HEK293 (cell line): ENCODE measurements at regions not wholly inside any gene's neighbourhood (a gene's known extent, or its start where the extent isn't known, plus 50 kb on each side); places are given as distances from the start of the nearest gene placed in this dataset.

Experiments
- CTCF ChIA-PET: fragments of 350-600 bp; formaldehyde crosslinking; extraction: SDS; loops from one replicate; lab custom pipeline; 2021; ENCODE audit warnings: antibody characterized with exemption; lab: Yijun Ruan, JAX
- POLR2A ChIA-PET: fragments of 300-600 bp; formaldehyde crosslinking; extraction: SDS; loops from one replicate; lab custom pipeline; 2020; ENCODE audit warnings: antibody characterized with exemption, inconsistent platforms; lab: Yijun Ruan, JAX
- H3K27ac ChIP-seq: fragments of 200-500 bp; sonication (Bioruptor generic); 2 replicates; pipeline ENCODE4 v1.5.1; 2014; ENCODE audit warnings: low read depth, low read length, control low read depth, inconsistent platforms; ENCODE audit errors: extremely low read depth
- H3K36me3 ChIP-seq, 2 experiments: fragments of 200-500 bp in 1 of 2; sonication (Bioruptor generic) in 1 of 2; 1 replicate in 1 of 2; 2 replicates in 1 of 2; pipeline ENCODE4 v1.5.1; 2014 to 2017; ENCODE audit warnings: inconsistent platforms in 2 of 2, low read length in 2 of 2; ENCODE audit not compliant: control insufficient read depth in 2 of 2, insufficient read depth in 1 of 2
- H3K4me1 ChIP-seq: fragments of 200-500 bp; sonication (Bioruptor generic); 2 replicates; pipeline ENCODE4 v1.5.1; 2014; ENCODE audit warnings: mild to moderate bottlenecking, low read length, inconsistent platforms; ENCODE audit not compliant: control insufficient read depth, insufficient read depth
- H3K4me3 ChIP-seq: 2 replicates; pipeline ENCODE4 v1.5.1; 2011; ENCODE audit warnings: low read depth, mild to moderate bottlenecking, control low read depth, low read length, moderate library complexity
- H3K9me3 ChIP-seq: fragments of 200-500 bp; sonication (Bioruptor generic); 2 replicates; pipeline ENCODE4 v1.5.1; 2014; ENCODE audit warnings: low read depth, low read length, inconsistent platforms; ENCODE audit not compliant: control insufficient read depth, insufficient read depth
- BCL11B ChIP-seq: fragments of 450-650 bp; formaldehyde crosslinking; IDR thresholded peaks from 2 replicates; pipeline ENCODE4 v1.5.1; 2016; ENCODE audit warnings: low read depth, missing biosample characterization, missing genetic modification characterization
- FEZF1 ChIP-seq: fragments of 450-650 bp; formaldehyde crosslinking; IDR thresholded peaks from 2 replicates; pipeline ENCODE4 v1.5.1; 2016; ENCODE audit warnings: missing biosample characterization, missing genetic modification characterization
- GLIS1 ChIP-seq: fragments of 450-650 bp; formaldehyde crosslinking; IDR thresholded peaks from 2 replicates; pipeline ENCODE4 v1.5.1; 2016; ENCODE audit warnings: missing biosample characterization, missing genetic modification characterization
- HOXD13 ChIP-seq: sonication (generic); formaldehyde crosslinking; IDR thresholded peaks from 2 replicates; pipeline ENCODE4 v1.8.0; 2022; ENCODE audit warnings: missing genetic modification reagents, borderline replicate concordance
- KLF1 ChIP-seq: fragments of 450-650 bp; formaldehyde crosslinking; IDR thresholded peaks from 2 replicates; pipeline ENCODE4 v1.5.1; 2016; ENCODE audit warnings: missing biosample characterization, missing genetic modification characterization
- KLF10 ChIP-seq: fragments of 450-650 bp; IDR thresholded peaks from 2 replicates; pipeline ENCODE4 v1.5.1; 2018; ENCODE audit warnings: missing biosample characterization, mild to moderate bottlenecking, missing genetic modification characterization
- REPIN1 ChIP-seq: fragments of 450-650 bp; formaldehyde crosslinking; IDR thresholded peaks from 2 replicates; pipeline ENCODE4 v1.5.1; 2017; ENCODE audit warnings: missing biosample characterization, missing genetic modification characterization, low read depth
- ZBTB26 ChIP-seq: fragments of 450-650 bp; formaldehyde crosslinking; optimal IDR thresholded peaks from 2 replicates; pipeline ENCODE3; 2016; ENCODE audit warnings: missing biosample characterization, mild to moderate bottlenecking, missing genetic modification characterization
- ZBTB7A ChIP-seq: fragments of 450-650 bp; formaldehyde crosslinking; IDR thresholded peaks from 2 replicates; pipeline ENCODE4 v1.5.1; 2016; ENCODE audit warnings: low read depth, missing biosample characterization, missing genetic modification characterization
- ZFP37 ChIP-seq: fragments of 450-650 bp; formaldehyde crosslinking; IDR thresholded peaks from 2 replicates; pipeline ENCODE4 v1.5.1; 2016; ENCODE audit warnings: missing biosample characterization, missing genetic modification characterization
- ZNF112 ChIP-seq: fragments of 450-650 bp; formaldehyde crosslinking; IDR thresholded peaks from 2 replicates; pipeline ENCODE4 v1.5.0; 2017; ENCODE audit warnings: missing biosample characterization, missing genetic modification characterization
- ZNF202 ChIP-seq: fragments of 450-650 bp; formaldehyde crosslinking; IDR thresholded peaks from 2 replicates; pipeline ENCODE4 v1.5.1; 2016; ENCODE audit warnings: missing biosample characterization, missing genetic modification characterization, borderline replicate concordance
- ZNF335 ChIP-seq: fragments of 450-650 bp; formaldehyde crosslinking; conservative IDR thresholded peaks from 2 replicates; pipeline ENCODE4 v1.5.1; 2016; ENCODE audit warnings: missing biosample characterization, missing genetic modification characterization
- ZNF37A ChIP-seq: fragments of 450-650 bp; IDR thresholded peaks from 2 replicates; pipeline ENCODE4 v1.5.1; 2018; ENCODE audit warnings: missing biosample characterization, missing genetic modification characterization
- ZNF394 ChIP-seq: fragments of 450-650 bp; formaldehyde crosslinking; IDR thresholded peaks from 2 replicates; pipeline ENCODE4 v1.5.1; 2016; ENCODE audit warnings: missing biosample characterization, missing genetic modification characterization, mild to moderate bottlenecking, moderate library complexity, borderline replicate concordance
- ZNF398 ChIP-seq: fragments of 450-650 bp; formaldehyde crosslinking; IDR thresholded peaks from 2 replicates; pipeline ENCODE4 v1.5.1; 2017; ENCODE audit warnings: missing biosample characterization, missing genetic modification characterization
- ZNF404 ChIP-seq: fragments of 450-650 bp; formaldehyde crosslinking; IDR thresholded peaks from 2 replicates; pipeline ENCODE4 v1.5.1; 2017; ENCODE audit warnings: missing biosample characterization, missing genetic modification characterization
- ZNF449 ChIP-seq: fragments of 450-650 bp; formaldehyde crosslinking; IDR thresholded peaks from 2 replicates; pipeline ENCODE4 v1.5.1; 2017; ENCODE audit warnings: missing biosample characterization, mild to moderate bottlenecking, missing genetic modification characterization, moderate library complexity
- ZNF488 ChIP-seq: fragments of 450-650 bp; formaldehyde crosslinking; IDR thresholded peaks from 2 replicates; pipeline ENCODE4 v1.5.1; 2016; ENCODE audit warnings: missing biosample characterization, missing genetic modification characterization
- ZNF510 ChIP-seq: fragments of 450-650 bp; formaldehyde crosslinking; IDR thresholded peaks from 2 replicates; pipeline ENCODE4 v1.5.1; 2018; ENCODE audit warnings: mild to moderate bottlenecking, missing genetic modification characterization, missing biosample characterization; ENCODE audit not compliant: insufficient replicate concordance
- ZNF561 ChIP-seq: fragments of 450-650 bp; IDR thresholded peaks from 2 replicates; pipeline ENCODE4 v1.5.1; 2018; ENCODE audit warnings: missing biosample characterization, missing genetic modification characterization, borderline replicate concordance
- ZNF626 ChIP-seq: fragments of 450-650 bp; sonication (Bioruptor Pico); formaldehyde crosslinking; IDR thresholded peaks from 2 replicates; pipeline ENCODE4 v1.5.1; 2018; ENCODE audit warnings: missing biosample characterization, missing genetic modification characterization, inconsistent platforms
- ZNF639 ChIP-seq: fragments of 450-650 bp; formaldehyde crosslinking; IDR thresholded peaks from 2 replicates; pipeline ENCODE4 v1.5.1; 2016; ENCODE audit warnings: missing biosample characterization, missing genetic modification characterization
- ZNF777 ChIP-seq: fragments of 450-650 bp; formaldehyde crosslinking; IDR thresholded peaks from 2 replicates; pipeline ENCODE4 v1.5.1; 2017; ENCODE audit warnings: missing biosample characterization, missing genetic modification characterization, borderline replicate concordance
- ZNF791 ChIP-seq: fragments of 450-650 bp; formaldehyde crosslinking; IDR thresholded peaks from 2 replicates; pipeline ENCODE4 v1.5.1; 2016; ENCODE audit warnings: missing biosample characterization, missing genetic modification characterization
- ZNF792 ChIP-seq: fragments of 450-650 bp; formaldehyde crosslinking; IDR thresholded peaks from 2 replicates; pipeline ENCODE4 v1.5.1; 2016; ENCODE audit warnings: missing biosample characterization, missing genetic modification characterization
- ZSCAN5A ChIP-seq: fragments of 450-650 bp; formaldehyde crosslinking; IDR thresholded peaks from 2 replicates; pipeline ENCODE4 v1.5.1; 2016; ENCODE audit warnings: missing biosample characterization, missing genetic modification characterization

GRCh38 chr3:34207002-34207401 is 408.6 kb downstream of the PDCD6IP start (continued):
- TF ChIP-seq ZNF398 (tag by site-specific recombination) = no peak
- TF ChIP-seq GLIS1 (tag by site-specific recombination) = no peak
- TF ChIP-seq ZBTB26 (tag by site-specific recombination) = no peak
- no peak for TF ChIP-seq ZNF449 (tag by site-specific recombination)
- no peak for TF ChIP-seq ZSCAN5A
- TF ChIP-seq ZFP37 (tag by site-specific recombination) = no peak
- no peak for TF ChIP-seq ZNF561
- TF ChIP-seq ZNF777 (tag by site-specific recombination) = no peak
- TF ChIP-seq ZNF202 (tag by site-specific recombination) = no peak
- no peak for TF ChIP-seq REPIN1 (tag by site-specific recombination)
- no peak for TF ChIP-seq KLF10 (tag by site-specific recombination)

GRCh38 chr3:34207806-34208205 is 409.4 kb downstream of the PDCD6IP start:
- ChIA-PET POLR2A (no interaction called here), CTCF (interaction anchor here (1.0 kb wide), 1 partner anchor 324 kb away, joined by 3 read pairs; no protein-coding TSS in a partner anchor)
- H3K4me3 ChIP-seq = no peak overlapping the region
- no peaks in the 10 kb centered on the region for H3K9me3 ChIP-seq
- H3K27ac ChIP-seq = no peak overlapping the region
- no peaks in the 10 kb centered on the region for H3K4me1 ChIP-seq
- TF ChIP-seq ZBTB7A (tag by site-specific recombination) = no peak
- no peak for TF ChIP-seq BCL11B (tag by site-specific recombination)
- TF ChIP-seq ZNF639 (tag by site-specific recombination) = no peak
- TF ChIP-seq ZNF112 = no peak
- no peak for TF ChIP-seq ZNF335 (tag by site-specific recombination)
- no peak for TF ChIP-seq FEZF1 (tag by site-specific recombination)
- TF ChIP-seq ZNF791 = no peak
- TF ChIP-seq ZNF510 (tag by site-specific recombination) = no peak
- no peak for TF ChIP-seq ZNF488 (tag by site-specific recombination)
- TF ChIP-seq ZNF404 (tag by site-specific recombination) = no peak
- no peak for TF ChIP-seq ZNF37A
- no peak for TF ChIP-seq ZNF394 (tag by site-specific recombination)
- no peak for TF ChIP-seq ZNF792 (tag by site-specific recombination)
- no peak for TF ChIP-seq HOXD13 (CRISPR knock-in tag)
- TF ChIP-seq KLF1 (tag by site-specific recombination) = no peak
- TF ChIP-seq ZNF626 (tag by site-specific recombination) = no peak
- TF ChIP-seq, all 188 proteins: peak for 0
- no peaks in the 10 kb centered on the region for H3K36me3 ChIP-seq
